ENCODE measurements at regions not wholly inside any gene's neighbourhood (a gene's known extent, or its start where the extent isn't known, plus 50 kb on each side); places are given as distances from the start of the nearest gene placed in this dataset.

DNA sequence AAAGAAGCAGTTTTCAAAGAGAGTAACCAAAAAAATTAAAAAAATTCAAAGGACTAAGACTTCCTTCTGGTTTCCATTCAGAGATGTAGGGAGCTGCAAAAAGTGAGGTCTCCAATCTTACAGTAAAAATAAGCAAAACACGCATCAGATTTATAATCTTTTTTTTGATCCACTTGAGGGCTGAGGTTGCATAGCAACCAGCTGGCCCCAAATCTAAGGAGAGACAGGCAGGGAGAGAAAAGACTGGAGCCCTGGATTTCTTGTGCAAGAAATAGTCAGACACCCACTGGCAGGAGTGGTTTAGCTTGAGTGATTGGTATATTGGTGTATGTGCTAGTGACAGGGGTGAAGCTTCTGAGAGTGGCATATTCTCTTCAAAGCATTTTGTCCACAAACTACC is 135.9 kb upstream of the FUT9 start:
- no peak for TF ChIP-seq POLR2A (IDR thresholded peaks at IDR 0.05)
- TF ChIP-seq, protein P1, sequence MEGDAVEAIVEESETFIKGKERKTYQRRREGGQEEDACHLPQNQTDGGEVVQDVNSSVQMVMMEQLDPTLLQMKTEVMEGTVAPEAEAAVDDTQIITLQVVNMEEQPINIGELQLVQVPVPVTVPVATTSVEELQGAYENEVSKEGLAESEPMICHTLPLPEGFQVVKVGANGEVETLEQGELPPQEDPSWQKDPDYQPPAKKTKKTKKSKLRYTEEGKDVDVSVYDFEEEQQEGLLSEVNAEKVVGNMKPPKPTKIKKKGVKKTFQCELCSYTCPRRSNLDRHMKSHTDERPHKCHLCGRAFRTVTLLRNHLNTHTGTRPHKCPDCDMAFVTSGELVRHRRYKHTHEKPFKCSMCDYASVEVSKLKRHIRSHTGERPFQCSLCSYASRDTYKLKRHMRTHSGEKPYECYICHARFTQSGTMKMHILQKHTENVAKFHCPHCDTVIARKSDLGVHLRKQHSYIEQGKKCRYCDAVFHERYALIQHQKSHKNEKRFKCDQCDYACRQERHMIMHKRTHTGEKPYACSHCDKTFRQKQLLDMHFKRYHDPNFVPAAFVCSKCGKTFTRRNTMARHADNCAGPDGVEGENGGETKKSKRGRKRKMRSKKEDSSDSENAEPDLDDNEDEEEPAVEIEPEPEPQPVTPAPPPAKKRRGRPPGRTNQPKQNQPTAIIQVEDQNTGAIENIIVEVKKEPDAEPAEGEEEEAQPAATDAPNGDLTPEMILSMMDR (IDR thresholded peaks at IDR 0.05) = no peak

All from adrenal gland (tissue), 5 donors.